GM19452 (cell line): ENCODE measurements at regions not wholly inside any gene's neighbourhood (a gene's known extent, or its start where the extent isn't known, plus 50 kb on each side); places are given as distances from the start of the nearest gene placed in this dataset.

Experiments
- ATAC-seq: cut with Tn5 transposase; IDR thresholded peaks from one replicate; pipeline ENCODE4 v1.9.1; 2021; ENCODE audit not compliant: unreplicated experiment

GRCh38 chr6:98581705-98582104, 252.7 kb upstream of the POU3F2 start:
- no peak for ATAC-seq

DNA sequence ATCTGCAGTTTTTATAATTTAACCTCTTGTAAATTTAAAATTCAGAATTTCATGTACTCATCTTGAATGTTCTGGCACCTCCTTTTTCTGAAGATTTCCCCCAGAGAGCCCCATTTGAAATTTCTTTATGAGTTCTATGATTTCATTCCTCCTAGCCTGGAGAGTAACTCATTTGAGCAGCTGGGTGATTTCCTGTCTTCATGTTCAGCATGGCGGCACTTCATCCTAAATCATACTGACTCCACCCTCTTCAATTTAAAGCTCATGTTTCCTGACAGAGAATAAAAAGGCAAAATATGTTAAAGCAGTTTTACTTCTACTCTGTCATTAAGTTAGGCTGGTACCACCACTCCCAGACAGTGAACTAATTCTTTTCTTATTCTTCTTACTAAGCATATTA, 250.9 kb upstream of the POU3F2 start:
- ATAC-seq = no peak

DNA sequence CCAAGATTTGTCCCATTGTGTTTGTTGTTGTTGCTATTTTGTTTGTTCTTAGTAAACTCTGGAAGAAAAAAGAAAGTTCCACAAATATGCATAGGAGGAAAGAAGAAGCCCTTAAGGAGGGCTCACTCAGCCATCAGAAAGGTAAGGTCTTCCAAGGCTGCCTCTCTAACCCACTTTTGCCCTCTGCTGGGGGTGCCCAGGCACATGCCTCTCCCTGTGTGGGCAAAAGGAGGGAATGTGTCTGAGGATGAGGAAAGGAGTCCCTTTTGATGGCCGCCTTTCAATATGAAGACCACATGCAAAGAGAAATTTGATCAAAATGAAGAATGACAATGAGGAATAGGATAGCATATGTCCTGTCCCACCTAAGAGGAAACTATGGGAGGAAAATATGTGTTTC, 248.2 kb upstream of the POU3F2 start:
- ATAC-seq = no peak

DNA sequence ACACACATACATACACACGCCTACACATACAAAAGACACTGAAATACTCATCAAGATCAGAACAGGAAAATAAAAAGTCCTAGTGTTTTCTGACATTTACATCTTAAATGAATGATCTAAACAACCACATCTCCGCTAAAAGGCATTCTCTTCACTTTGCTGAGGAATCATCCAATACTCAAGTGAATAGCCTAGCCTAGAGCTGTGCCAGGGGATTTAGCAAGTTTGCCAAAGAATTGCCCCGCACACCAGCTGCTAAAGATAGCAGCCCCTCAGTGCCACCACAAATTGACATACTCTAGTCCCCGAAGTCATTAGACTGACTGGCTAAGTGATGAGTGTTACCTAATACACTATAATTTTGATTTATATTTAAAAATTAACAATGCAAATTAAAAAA, 246.8 kb upstream of the POU3F2 start:
- ATAC-seq = no peak

- no peak for ATAC-seq
Observed at GRCh38 chr6:98589536-98589935, 244.8 kb upstream of the POU3F2 start.

- ATAC-seq = no peak
Observed at GRCh38 chr6:98590136-98590681, 244.2 kb upstream of the POU3F2 start.

GRCh38 chr6:98590997-98591396, 243.4 kb upstream of the POU3F2 start:
- no peak for ATAC-seq

GRCh38 chr6:98593676-98594075, 240.7 kb upstream of the POU3F2 start:
- ATAC-seq = no peak

- ATAC-seq = no peak
Observed at GRCh38 chr6:98601716-98602115, 232.7 kb upstream of the POU3F2 start.

DNA sequence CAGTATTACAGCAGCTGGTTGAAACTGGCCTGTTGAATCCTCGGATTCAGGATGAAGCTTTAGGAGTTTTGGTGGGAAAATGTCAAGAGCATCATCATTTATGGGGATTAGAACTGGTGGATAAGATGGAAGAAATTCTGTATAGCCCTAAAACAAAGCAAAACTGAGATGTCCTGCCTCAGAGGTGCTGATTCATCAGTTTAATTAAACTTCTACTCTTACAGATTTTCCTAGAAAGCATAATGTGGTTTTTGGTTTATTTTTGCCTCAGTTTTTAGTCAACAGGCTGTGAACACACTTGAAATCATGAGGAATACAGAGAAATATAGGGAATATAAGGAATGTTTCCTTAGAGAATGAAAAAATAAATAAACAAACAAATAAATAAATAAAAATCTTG, 228.7 kb upstream of the POU3F2 start:
- no peak for ATAC-seq

- no peak for ATAC-seq
Observed at GRCh38 chr6:98627129-98627775, 207.1 kb upstream of the POU3F2 start.

GRCh38 chr6:98633886-98634285, 200.5 kb upstream of the POU3F2 start:
- no peak for ATAC-seq

DNA sequence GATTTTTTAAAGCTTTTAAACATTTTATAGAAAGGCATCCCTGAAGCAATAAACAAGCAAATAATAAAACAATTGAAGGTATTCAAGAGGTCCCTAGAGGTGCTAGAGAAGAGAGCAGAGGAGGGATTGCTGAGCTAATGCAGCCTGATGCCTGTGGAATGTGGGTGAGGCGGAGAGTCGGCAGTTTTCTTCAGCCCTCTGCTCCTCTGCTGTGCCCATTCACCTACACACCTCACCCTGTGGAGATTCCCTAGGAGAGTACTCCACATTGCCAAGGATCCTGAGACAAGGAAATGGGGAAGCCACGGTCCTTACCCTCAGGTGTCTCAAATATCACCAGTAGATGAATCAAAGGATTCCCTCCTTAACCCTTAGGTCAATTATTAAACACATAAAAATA, 199.8 kb upstream of the POU3F2 start:
- ATAC-seq = no peak

DNA sequence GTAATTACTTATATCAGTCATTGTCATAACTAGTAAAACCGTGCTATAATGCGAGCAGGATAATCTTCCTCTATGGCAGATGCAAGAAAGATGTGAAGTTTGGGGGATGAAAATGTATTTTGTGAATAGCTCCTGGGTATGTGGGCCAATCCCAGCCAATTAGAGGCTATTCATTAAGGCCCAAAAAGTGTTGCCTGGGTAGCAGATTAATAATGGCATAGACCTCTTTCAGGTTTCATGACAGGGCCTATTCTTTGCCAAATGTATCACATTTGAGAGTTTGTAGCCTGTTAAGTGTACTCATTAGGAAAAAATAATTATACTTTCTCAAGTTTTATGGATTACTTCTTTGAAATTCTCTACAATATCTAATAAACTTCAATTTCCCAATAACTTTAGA, 199.2 kb upstream of the POU3F2 start:
- ATAC-seq = no peak

GRCh38 chr6:98636941-98637340, 197.4 kb upstream of the POU3F2 start:
- no peak for ATAC-seq

DNA sequence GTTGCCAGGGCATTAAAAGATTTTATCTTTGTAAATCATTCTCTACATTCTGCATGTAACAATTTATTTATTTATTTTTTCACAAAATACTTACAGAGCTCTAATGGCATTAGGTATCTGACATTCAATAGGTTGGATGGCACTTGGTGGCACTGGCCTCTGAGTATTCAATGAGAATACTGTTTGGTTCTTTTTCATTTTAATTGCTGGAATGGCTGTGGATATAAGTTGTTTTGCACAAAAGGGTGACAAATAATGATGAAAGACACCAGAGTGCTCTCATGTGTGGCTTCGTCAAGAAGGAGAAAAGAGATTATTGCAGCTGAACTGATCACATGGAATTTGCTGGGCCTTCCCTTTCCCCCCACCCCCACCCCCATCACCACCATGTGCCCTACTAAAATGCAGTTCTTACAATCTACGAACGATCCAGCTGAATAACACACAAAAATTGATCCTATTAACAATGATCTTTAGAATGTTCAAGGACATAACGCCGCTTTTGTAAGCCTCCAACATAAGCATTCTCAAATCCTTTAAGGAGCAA, 195.2 kb upstream of the POU3F2 start:
- ATAC-seq = no peak

DNA sequence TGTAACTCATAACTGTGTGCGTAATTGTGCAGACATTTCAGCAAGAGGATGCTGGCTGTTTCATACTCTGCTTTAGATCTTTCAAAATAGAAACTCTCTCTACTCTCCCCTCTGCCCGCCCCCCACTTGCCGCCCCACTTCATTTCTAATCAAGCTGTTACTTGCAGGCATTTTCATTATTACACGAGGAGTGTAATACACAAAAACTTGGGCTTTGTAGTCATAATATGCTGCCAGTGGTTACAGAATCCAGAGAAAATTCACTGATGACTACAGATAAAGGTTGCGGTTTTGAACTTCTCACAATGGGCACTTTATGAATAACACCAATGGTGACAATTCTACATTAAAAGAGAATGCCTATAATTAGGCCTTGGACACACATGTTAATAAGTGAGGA, 194.0 kb upstream of the POU3F2 start:
- ATAC-seq = no peak

DNA sequence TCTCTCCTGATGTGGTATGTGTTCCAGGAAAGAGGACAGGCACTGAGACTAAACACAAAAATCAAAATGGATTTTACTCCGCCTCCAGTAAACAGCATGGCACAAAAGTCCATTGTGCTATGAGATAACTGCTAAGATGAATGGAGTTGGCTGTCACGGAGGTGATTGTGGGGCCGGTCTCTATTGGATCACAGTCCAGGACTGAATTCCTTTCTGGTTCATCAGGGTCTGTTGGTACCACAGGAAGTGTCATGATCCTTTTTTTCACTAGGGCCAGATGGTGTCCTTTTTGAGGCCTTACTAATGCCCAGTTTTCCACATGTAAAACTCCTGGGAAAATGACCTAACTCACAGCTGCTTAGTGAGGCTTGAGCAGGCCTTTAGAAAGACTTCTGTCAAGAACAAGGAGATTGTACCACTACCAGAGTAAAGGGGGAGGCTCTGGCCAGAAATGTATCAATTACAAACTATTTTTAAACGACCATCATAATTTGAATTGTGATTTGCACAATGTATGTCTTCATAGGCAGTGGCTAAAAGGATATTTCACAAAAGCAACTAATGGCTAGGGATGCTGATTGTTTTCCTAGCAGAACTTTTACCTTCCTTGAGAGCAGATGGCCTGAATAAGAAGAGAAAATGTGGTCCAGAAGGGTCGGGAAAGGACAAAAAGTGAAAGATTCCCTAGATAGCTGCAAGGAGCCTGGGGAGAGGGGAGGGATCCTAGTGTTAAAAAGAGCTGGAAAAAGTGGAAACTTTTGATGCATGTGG, 192.2 kb upstream of the POU3F2 start:
- no peak for ATAC-seq

- no peak for ATAC-seq
Observed at GRCh38 chr6:98644063-98644462, 190.3 kb upstream of the POU3F2 start.

- ATAC-seq = no peak
Observed at GRCh38 chr6:98648211-98648914, 186.0 kb upstream of the POU3F2 start.

DNA sequence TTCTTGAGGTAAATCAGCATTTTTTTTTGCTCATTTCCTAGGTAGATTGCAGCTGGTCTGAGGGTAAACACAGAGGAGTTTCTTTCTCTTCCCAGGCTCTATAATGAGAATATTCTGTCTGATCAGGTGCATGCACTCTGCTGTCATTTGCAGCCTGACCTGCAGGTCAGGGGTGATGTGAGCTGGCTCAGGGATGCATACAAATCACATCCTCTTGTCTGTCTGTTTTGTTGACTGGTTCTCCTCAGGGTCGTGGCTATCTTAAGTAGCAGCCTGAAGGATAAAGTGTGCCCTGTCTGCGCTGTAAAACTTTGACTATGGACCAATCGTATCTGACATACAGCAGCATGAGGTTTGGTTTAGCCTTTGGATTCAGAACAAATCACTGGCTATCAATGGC, 183.4 kb upstream of the POU3F2 start:
- ATAC-seq = no peak

- ATAC-seq = no peak
Observed at GRCh38 chr6:98653179-98653578, 181.2 kb upstream of the POU3F2 start.
